Right lung (tissue), 2 donors: ENCODE measurements at regions not wholly inside any gene's neighbourhood (a gene's known extent, or its start where the extent isn't known, plus 50 kb on each side); places are given as distances from the start of the nearest gene placed in this dataset.

ENCODE experiments used
- DNase-seq, 2 donors: peaks; one replicate each; pipeline ENCODE4 v3.0.0-alpha.2; 2013

DNA sequence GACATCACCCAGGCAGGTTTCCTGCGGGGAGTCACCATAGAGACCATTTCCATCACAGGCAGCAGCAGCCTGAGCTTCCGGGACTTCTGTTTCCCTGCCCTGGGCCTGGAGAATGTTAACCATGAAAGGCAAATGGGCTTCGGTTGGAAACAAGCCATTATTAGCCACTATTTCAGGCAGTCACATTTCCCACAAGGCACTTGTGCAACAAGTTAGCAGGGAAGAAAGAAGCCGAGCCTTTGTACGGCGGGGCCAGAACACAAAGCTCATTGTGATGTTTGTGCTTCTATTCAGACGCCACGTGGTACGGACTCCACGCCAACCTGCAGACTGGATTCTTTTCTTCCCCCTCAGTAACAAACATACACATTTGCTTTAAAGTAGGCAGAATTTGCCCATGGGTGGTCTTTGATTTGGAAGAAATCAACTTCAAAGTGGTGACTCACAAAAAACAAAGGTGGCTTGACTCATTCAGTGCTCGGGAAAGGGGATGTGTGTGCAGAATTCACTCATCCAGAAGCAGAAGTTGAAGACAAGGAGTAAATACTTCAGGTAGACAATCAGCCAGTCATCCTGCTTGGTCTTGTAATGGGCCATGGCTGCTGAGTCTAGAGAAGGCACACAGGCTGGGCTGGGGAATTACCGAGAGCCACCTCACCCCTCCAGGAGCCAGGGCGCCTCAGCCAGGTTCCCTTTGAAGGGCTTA lies 154.2 kb upstream of the PRMT8 start:
- peak in 1 of 2 donors; percentile 10 for DNase-seq

DNA sequence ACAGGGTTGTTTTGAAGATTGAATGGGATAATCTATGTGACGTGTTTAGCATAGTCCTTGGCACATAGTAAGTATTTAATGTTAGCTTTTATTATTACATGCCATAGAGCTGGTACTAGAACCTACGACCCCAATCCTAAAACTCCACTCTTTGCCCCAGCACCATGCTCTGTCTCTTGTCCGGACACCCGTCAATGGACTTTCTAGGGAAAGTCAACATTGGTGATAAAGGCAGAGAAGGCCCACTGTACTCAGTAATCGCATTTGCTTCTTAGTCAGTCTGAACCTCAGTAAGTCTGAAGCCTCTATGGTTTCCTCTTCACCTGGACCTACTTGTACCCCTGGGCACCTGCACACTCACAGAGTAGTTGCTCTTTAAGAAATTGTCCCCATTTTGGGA lies 153.1 kb upstream of the PRMT8 start:
- no peak for DNase-seq

DNA sequence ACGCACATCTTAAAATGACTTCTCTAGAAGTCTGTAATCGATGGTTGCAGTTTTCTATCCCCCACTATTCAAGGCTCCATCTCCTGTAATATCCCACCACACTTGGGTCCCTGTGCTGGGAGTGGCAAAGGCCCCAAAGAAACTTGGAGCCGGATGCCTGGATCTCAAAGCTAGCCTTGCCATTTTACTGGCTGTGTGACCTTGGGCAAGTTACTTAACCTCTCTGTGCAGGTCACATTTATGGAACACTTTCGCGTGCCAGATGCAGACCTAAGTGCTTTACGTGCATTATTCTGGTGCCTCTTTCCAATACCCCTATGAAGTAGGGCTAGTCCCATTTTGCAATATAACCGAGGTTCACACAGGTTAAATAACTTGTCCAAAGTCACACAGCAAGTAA lies 151.8 kb upstream of the PRMT8 start:
- DNase-seq, result no peak

DNA sequence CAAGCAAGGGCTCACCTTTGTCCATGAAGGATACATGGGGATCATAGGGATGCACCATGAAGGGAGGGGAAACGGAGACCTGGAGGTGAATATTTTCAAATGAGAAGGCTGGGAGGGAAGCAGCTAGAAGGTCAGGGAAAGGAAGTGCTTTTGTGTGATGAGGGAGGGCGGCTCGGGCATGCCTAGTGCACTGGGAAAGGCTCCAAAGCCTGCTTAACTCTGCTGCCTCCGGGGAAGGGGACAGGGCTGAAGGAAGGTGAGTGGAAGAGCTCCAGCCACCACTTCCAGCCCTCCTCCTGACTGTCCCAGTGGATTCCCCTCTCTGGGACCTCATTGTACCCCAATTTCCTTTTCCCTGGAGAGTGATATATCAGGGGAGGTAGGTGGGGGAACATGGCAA lies 149.4 kb upstream of the PRMT8 start:
- peak in 1 of 2 donors; percentile 22 for DNase-seq

DNA sequence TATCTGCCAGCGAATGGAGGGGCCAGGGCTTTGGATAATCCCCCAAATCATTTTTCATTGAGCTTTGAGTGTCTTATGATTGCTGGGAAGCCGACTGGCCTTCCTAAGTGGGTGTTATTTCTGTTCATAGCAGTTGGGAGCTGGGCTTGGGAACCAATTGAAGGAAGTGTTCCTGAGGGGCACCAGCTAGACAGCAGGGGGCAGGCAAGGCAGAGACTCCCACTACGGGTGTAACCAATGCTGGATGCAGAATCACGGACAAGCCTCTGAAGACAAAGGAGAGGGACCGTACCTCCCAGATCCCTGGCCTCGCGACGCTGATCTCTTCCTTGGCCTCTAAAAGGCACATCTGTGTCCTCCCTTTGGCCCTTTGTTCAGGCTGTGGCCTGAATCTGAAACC lies 149.0 kb upstream of the PRMT8 start:
- DNase-seq, result peak; percentile 63 to 64

DNA sequence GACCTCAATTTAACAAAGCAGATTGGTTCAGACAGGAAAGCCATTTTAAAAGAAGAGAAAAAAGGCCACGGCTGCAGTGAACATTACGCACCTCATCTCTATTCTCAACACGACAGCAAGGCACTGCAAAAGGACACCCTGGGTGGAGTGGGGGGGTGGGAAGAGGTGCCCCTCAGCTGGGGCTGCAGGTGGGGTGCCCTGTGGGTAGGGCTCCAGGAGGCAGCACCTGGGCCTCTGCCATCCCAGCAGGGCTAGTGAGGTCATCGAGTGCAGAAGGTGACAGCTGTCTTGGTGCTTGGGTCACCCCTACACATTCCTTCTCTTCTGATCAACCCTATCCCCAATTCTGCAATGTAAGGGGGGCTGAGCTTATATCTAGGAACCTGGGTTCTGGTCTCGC lies 142.9 kb upstream of the PRMT8 start:
- no peak for DNase-seq

DNA sequence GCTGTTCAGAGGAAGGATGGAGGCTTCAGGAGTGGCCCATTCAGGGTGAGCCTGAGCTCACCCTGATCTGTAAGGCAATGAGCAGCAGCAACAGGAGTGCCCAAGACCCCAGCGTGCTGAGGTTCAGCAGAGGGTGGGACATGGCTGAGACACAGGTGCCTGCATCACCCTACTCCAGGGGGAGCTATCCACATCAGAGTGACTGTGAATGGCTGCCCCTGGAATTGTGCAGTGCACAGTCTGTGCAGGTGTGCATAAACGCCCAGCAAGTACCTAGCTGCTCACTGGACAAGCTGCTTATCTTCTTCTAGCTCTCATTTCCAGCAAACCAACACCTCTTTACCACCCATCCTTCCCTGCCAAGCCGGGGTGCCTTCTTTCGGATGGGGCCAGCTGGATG lies 140.6 kb upstream of the PRMT8 start:
- no peak for DNase-seq

DNA sequence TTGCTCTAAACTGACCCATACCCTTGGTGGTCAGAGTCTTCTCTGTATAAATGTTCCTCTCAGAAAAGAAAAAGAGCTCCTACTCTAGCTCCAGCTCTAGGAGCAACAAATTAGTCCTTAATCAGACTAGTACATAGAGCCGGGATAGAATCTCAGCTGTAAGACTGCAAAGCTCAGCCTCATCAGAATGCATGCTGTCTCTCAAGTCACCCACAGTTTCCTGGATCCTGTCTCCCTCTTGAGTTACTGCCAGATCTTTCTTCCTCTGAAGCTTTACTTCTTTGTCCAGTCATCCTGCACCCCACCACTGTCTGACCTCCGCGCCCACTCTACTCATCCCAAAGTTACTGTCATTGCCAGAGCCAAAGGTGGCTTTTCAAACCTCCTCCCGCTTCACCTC lies 139.3 kb upstream of the PRMT8 start:
- no peak for DNase-seq

DNA sequence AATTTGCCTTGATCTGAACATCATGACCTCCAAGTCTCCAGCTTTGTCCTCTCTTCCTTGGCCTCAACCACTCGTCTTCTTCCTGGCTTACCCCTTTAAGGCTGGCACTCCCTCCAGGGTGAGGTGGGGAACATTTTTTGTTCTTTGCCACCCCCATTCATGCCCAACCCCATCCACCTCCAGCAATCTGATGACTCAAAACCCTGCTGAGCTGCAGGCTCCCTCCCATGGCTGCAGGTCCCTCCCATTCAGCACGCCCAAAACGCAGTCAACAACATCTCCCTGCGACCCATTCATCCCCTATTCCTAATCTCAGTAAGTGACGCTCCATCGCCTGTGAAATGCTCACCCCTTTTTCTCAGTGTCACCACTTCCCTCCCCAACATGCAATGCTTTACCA lies 138.8 kb upstream of the PRMT8 start:
- no peak for DNase-seq

DNA sequence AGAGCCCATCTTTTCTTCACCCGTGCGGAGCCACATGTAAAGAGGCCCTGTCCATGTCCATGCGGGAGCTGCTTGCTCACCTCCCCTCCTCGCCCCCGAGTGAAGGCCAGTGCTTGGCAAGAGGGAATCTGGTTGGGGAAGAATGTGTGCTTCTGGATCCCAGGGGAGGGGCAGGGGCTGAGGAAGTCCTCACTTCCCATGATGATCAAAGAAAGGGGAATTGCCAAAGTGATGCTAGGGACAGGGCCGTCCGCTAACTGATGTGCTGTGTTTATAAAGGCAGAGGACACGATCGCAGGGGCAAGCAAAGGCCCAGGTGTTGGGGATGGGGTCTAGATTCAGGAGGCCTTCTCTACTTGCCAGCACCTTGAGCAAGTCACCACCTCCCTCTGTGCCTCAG lies 137.4 kb upstream of the PRMT8 start:
- no peak for DNase-seq

DNA sequence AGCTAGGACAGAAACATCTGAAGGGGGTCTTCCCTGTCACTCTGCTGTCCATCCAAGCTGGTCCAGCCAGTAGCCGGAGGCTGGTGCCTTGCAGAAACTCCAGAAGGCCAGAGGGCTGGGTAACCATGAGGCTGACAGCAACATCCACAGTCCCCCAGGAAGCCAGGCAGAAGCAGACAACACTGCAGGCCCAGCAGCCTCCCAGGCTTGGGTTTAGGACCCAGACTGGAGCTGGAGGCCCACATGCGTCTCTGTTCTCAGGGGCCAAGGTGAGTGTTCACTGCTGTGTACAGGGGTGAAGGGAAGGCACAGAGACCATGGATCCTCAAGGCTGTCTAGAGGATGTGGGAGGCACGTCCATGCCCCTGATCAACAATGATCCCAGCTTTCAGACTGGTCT lies 136.4 kb upstream of the PRMT8 start:
- DNase-seq, result no peak

DNA sequence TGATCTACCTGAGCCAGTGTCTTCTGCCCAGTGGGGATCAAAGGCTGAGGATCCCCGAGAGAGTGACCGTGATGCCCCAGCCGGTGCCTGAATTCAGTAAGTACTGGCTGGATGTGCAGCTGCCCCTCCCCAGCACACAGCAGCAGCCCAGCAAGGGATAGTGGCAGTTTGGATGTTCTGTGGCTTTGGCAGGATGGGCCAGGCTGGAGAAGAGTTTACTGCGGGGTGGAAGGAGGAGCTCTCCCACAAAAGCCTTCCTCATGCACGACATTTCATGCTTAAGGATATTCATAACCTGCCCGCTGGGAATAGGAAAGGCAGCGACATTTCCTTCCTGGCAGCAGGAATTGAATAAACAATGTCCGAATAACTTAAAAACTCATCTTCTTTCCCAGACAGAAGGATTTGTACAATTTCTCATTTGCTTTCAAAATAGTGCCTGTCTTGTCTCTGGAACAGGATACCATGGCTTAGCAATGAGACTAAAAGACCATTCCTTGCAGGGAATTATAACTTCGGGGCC lies 135.6 kb upstream of the PRMT8 start:
- no peak for DNase-seq

DNA sequence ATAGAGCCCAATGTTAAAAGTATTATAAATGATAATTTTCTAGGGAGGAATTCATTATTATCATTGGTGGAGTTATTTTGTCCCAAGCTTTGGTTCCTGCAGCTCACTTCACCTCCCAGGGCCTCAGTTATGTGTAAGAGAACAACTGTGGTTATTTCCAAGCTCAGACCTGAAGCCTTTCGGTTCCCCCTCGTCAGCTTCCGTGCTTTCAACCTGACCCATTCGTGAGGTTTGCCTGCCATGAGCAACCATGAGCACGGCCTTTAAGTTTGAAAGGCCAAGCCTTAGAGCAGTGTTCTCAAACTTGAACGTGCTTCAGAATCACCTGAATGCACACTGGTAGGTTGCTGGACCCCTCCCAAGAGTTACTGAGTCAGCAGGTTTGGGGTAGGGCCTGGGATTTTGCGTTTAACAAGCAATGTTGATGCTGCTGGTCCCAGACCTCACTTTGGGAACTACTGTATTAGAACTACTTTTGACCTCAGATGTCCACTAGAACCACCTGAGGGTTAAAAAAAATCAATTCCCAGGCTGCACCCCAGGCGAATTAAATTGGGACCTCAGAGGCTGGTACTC lies 133.0 kb upstream of the PRMT8 start:
- no peak for DNase-seq

DNA sequence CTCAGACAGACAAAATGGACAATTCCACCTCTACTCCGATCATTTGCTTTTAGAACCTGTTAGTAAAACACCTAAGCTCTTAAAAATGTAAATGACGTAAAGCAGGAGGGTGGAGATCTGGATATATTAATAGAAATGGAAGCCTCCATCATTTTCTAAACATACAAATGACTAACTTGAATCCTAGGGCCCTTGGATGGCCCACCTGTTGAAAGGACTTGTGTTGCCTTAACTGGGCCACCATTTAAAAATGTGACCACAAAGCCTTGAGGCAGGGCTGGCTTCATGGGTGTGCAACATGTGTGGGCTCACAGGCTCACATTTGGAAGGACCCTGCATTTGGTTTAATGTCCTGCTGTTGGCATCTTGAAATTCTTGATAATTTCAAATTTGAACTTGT lies 131.5 kb upstream of the PRMT8 start:
- no peak for DNase-seq

DNA sequence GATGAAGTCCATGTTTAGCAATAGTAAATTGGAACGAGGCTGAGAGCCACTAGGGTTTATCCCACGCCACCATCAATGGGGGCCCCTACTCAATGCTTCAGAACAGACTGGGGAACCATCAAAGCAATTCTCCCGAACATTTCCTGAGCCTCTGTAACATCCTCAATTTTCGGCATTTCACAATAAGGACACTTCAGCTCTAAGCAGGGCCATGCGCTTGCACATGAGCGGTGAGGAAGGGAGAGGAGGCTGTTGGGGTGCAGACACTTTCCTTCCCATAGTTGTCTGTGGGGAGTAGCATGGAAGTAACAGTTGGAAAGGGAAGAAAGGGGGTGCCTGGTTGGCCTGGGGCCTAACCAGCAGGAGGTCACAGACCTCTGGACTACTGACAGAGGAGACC lies 129.9 kb upstream of the PRMT8 start:
- DNase-seq, result no peak

DNA sequence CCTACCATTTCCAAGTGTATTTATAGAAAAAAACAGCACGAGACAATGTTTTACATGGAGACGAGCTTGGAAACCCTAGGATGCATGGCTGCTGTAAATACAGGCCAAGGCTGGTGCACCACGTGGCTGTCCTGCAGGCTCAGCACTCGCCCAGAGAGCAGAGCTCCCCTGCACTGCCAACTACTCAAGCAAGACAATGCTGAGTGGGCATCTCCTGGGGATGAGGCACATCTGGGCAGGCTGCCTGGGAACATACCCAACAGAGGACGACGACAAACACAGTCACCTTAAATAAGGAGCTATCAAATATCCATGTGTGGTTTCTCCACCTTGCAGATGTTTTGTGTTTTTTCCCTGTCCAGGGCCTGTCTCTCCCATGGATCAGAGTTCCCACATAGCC lies 128.3 kb upstream of the PRMT8 start:
- no peak for DNase-seq

DNA sequence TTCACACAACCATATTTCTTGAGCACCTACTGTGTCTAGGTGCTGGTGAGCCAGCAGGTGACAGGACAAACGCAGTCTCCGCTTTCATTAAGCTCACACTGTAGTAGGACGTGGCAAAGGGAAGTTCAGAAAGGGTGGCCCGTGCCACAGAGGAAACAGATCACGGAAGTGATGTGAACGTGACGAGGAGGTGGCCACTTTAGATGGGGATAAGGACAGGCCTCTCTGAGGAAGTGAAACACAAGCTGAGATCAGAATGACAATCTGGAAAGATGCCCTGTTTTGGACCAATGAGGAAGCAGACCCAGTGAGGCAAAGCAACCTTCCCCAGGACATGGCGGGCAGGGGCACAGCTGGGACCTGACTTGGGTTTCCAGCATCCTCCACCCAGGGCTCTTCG lies 127.4 kb upstream of the PRMT8 start:
- DNase-seq, result no peak

DNA sequence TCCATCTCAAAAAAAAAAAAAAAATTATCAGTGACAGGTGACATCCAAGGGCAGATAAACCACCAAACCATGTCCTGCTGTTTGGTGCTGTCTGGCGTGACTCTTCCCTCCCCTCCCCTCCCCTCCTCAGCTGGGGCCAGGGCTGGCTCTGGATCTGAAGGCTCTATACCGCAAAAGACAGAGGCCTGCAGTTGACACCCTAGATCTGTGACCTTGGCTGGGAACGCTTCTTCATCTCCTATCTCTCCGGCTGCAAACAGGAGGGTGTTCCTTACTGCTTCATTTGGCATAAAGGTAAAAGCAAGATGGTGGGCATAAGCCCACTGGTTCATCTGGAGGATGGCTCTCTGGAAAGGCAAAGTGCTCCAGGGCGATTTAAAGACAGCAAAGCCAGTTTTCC lies 126.8 kb upstream of the PRMT8 start:
- no peak for DNase-seq

DNA sequence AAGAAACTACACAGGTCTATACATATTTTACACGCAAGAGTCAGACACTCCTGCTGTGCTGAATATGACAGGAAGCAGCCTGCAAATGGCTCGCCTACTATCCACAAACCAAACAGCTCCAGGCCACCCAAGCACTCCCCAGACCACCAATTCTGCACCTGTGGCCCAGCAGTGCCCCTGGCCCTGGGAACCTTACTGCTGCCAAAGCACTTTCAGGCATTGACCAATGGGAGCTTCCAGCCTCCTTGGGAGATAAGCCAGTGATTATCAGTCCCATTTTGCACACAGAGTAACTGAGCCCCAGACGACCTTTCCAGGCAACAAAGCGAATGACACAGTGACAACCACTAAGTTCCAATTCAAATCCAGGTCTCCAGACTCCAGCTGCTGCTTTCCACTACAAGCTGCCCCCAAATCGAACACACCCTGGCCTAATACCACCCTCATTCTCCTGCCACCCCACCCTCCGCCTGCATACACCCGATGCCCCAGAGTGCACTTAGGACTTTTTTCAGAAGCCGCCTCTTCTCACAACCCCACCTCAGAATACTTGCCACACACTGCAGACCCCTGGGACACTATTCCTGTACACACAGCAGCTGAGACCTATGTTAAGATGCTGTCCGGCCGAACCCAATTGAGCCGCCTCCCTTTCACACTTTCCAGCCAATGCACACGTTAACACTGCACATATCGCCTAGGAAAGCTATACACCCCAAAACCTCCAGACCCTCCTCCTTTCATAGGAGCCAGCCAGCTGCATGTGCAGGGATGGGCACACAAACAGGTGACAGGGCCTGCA lies 126.1 kb upstream of the PRMT8 start:
- no peak for DNase-seq

DNA sequence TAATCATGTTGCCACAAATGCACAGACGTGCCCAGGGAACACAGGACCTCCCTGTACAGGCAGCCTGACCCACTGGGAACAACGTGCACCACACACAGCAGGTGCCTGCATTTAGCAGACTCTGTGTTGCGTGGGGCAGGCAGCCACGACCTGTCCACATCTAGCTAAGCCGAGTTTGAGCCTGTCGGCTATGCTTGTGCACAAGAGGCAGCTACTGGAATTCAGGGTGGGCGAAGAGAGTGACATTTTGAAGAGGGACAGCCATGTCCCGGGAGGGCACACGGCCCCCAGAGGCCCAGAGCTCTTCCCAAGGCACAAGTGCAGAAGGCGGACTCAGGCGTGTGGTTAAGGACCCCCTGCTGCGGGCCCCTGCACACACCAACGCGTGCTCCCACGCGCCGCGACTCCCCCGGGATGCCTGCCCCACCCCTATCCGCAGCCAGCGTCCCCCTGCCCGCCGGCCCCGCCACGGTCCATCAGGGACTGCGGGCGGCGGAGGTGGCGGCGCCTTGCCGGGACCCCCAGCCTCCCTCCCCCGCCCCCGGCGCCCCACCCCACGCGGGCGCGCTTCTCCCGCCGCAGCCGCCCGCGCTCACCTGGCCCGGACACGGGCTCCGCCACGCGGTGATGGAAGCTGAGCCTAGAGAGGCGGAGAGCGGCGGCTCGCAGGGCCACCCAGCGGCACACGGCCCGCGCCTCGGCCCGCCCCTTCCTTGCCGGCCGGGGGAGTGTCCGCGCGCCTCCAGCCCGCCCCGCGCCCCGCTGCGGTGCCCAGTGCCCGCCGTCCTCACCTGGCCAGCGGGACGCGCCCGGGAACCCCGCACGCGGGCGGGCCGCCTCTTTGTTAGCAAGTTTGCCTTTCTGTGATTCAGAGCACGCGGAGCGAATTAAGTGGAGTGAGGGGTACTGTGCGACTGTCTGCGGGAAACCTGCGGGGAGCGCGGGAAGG lies 125.3 kb upstream of the PRMT8 start:
- DNase-seq, result no peak

DNA sequence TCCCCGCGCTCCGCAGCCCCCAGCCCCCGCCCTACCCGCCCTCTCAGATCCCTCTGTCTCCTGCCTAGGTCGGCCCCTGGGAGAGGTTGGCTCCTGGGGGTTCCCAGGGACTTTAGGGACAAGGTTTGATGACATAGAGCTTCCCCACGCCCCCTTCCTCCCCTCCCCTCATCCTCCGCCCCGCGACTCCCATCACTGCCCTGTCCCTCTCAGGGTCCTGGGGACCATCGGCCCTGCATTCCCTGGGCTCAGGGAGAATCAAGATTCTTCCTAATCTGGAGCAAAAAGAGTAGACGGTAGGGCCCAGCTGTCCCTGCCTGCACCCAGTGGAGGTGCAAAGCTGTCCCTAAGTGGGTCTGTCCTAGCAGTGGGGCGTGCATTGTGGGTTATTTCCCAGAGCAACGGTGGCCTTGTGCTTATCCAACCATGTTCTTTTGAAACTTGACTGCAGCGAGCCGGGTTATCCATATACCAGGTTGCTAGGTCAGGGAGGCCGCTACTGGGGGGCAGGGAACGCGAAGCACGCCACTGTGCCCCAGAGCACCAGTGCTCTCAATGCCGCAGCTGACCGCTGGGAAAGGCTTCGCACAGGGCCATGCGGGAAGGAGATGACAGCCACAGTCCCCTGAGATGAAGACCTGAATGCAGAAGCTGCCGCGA lies 124.4 kb upstream of the PRMT8 start:
- no peak for DNase-seq
